NOMO-1 (cell line): ENCODE measurements at regions not wholly inside any gene's neighbourhood (a gene's known extent, or its start where the extent isn't known, plus 50 kb on each side); places are given as distances from the start of the nearest gene placed in this dataset.
"Not testable (repeated sequence)": the region's sequence is repeated elsewhere in the genome, so short reads cannot be mapped to it uniquely, and the experiment has no call there.

ENCODE experiments used
- DNase-seq, 2 experiments: peaks; one replicate each; lab custom pipeline; 2025; ENCODE audit not compliant: unreplicated experiment in 2 of 2; lab: John Stamatoyannopoulos, UW

GRCh38 chr1:26626994-26627393 lies 68.8 kb upstream of the ARID1A start:
- DNase-seq = no peak

DNA sequence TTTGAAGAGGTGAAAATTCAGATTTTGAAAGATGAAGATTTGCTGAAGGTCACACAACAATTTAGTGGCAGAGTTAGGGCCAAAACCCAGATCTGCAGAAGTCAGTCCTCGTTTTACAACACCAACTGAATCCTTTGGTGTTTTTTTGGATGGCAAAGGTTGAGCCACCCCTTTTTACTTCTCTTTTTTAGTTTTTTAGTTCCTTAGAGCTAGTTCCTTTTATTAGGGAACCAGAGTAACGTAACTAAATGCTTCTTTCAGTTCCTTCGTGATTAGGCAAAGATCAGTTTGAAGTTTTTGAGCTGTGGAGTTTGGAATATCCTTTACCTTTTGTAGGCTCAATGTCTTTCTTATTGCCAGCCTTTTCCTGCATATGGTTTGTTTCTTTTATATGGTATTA lies 67.9 kb upstream of the ARID1A start:
- DNase-seq = peak; percentile 93 to 99

DNA sequence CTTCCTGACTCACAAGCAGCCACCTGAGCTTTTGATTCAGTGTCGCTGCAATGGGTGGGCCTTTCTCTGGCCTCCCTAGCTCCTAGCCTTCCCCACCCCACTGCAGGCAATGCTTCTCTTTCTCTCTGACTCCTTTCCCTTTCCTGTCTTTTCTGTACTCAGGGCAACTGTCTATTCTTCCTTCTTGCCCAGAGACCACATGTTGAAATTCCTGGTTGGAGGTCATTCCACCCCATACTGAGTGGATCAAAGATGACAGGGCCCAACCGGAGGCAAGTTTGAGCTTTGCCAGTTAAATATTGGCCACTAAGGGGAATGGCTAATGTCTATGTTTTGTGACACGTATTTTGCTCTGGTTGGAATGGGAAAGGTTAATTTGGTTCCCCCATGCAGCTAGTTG lies 65.2 kb upstream of the ARID1A start:
- no peak for DNase-seq

GRCh38 chr1:26635800-26636199 lies 60.0 kb upstream of the ARID1A start:
- not testable (repeated sequence) for DNase-seq

DNA sequence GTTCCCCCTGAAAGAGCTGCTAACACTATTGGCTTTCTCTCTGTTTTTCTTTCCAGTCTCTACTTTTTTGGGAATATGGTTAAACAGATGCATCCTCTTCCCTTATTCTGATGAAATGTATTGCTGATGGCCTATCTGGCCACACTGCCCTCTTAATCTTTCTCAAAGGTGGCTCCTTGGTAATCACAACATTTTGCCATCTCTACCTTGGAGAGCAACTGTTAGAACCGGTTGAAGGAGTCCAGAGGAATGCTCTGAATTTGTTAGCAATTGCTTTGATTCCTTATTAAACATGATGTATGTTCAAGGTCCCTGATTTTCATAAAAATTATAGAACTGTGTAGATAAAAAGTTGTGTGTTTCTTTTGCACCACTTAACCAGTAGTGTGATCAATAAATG lies 50.1 kb upstream of the ARID1A start:
- no peak for DNase-seq
